ENCODE measurements at regions not wholly inside any gene's neighbourhood (a gene's known extent, or its start where the extent isn't known, plus 50 kb on each side); places are given as distances from the start of the nearest gene placed in this dataset.

DNA sequence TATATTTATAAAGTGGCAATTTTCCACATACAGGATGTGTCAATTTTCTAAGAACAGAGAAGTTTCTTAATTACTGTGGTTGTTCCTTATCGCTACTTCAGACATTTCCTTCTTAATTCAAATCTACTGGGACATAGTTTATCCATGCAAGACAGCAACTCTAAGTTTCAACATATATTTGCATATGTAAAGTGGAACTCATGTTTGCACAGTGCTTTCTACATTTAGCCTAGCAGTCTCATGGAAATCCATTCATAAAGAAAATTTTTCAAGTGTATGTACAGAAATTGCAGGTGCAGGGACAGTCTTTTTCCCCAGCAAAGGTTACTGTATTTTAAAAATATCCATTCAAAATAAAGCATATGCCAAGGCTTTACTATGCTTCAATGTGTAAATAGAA lies 956.7 kb upstream of the SEL1L start:
- no peak for DNase-seq

DNA sequence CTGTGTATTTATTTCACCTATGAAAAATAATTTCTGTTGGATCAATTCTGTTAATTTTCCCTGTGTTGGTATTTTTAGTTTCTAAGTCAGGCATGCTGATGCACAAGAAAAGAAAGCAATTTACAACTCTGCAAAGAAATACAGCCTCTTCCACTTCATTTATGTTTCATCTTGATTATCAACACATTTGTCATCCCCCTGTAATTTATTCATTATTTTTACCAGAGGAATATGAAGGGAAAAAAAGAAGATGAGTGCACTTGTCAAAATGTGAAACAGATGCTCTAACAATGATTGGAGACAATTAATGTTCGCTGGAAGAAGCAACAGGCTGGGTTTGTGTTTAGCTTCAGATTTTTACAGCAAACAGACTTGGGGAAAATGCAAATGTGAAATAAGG lies 958.5 kb upstream of the SEL1L start:
- no peak for DNase-seq

DNA sequence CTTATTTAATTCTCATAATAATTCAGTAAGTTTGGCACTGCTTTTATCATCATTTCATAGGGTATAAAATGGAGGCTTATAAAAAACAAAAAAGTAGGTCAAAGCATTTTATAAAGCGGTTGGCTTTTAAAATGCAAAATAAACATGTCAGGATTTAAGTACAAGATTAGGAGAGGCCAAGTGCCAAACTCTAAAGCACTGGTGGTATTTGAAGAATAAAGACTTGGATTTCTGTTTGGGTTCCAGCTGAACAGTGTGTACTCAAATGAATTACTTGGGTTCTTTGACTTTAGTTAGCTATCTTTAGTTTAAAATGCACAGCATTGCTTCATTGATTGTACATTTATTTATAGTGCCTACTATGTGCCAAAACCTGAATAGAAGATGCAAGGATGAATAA lies 966.6 kb upstream of the SEL1L start:
- DNase-seq = no peak

DNA sequence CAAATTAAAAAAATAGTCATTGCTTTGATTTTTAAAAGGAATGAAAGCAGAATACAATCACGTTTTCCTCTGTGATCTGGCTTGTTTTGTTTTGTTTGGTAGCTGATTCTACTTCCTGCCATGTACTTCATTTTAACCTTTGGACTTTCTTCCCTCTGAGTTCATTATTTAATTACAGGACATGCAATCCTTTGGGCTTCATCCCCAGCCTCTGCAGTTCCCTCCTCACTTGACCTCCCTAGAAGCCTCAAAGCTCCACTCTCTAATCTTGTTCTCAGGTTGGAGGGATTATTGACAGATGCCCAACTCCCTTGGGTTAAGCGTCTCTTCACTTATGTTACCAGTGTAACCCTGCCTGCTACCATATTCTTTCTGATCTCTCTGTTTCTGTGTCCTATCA lies 967.9 kb upstream of the SEL1L start:
- no peak for DNase-seq

DNA sequence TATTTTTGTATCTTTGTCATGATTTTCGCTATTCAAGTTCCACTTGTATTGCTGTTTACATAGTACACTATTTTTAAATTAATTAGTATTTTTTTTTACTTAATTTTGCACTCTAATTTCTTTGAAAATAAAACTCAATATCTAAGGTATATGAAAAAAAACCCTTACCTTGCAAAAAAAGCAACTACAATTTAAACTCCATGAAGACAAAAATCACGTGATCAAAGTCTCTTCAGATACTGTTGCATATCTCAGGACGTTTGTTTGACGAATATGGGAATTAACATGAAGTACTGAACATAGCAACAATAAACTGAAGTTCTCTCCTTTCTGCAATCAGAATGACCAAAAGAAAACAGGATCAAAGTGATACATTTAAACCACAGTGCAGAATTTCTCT lies 968.4 kb upstream of the SEL1L start:
- DNase-seq = no peak

DNA sequence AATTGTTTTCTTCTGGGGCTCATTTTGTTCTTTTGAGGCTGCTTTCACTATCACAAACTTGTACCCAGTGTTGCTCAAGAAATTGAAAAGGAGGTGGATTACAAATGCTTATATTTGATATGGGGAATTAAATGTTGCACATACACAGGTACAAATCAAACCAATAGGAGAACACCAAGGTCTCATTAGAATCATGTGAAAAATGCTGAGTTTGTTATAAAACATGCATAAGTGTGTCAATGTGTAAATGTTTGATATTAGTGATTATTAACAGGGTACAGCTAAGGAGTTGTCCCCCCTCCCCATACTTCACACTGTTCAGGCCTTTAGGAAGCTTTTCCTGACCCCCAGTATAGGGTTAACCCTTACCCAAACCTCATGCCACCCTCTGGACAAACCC lies 971.2 kb upstream of the SEL1L start:
- no peak for DNase-seq

DNA sequence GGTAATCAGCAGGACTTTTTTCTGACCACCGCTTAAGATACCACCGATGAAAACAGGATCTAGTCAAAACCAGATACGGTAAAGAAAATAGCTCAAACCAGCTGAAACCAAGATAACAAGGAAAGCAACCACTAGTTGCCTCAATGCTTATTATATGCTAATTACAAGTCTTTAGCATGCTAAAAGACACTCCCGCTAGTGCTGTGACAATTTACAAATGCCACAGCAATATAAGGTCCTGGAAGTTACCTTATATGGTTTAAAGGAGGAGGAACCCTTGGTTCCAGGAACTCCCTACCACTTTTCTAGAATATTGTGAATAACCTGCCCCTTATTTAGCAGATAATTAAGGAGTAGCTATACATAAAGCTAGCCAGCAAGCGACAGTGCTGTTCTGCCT lies 976.4 kb upstream of the SEL1L start:
- no peak for DNase-seq

DNA sequence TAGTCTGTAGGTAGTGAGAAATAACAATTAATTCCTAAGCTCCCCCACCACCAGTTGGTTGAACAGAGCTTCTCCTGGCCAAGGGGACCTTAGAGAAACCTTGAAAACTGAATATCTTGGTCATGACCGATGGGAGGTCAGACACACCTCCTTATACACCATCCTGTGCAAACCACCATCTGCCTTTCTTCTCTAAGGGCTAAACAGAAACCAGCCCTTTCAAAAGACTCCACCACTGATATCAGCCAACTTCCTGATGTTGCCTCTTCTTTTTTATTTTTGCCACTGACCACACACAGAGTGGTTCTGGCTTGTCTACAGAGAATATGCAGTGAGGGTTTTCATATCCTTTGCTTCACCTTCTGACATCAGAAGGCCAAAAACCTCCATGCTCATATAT lies 977.7 kb upstream of the SEL1L start:
- DNase-seq = no peak

DNA sequence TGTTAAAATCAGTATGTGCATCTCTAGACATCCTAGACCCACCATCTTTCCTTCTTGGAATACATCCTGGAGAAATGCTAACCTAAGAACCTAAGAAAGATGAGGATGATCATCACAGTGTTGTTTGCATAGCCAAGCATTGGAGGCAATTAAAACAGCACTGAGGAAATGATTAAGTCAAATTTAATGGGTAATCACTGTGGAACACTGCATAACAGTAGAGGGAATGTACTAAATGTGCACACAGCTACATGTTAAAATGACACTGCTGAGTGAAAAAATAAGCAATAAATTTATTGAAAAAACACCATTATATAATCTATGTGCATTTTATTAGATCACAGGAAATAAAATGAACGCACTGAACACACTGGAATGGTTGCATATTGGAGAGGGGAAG lies 987.1 kb upstream of the SEL1L start:
- no peak for DNase-seq

DNA sequence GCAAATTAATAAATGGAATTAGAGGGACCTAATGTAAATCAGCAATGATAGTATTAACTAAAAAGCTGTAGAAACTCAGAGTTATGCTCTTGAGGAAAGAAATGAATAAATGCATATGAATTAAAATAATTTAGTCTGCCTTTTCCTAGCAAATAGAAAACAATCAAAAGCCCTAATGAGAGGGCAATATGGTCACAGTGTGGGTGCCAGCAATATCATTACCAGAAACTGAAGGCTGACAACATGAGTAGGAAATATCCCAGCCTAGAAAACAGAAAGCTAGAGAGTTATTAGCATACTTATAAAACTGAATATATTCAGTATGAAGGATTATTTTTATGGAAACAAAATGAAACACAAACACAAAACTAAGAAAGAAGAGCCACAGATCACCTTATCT lies 987.5 kb upstream of the SEL1L start:
- DNase-seq = no peak

DNA sequence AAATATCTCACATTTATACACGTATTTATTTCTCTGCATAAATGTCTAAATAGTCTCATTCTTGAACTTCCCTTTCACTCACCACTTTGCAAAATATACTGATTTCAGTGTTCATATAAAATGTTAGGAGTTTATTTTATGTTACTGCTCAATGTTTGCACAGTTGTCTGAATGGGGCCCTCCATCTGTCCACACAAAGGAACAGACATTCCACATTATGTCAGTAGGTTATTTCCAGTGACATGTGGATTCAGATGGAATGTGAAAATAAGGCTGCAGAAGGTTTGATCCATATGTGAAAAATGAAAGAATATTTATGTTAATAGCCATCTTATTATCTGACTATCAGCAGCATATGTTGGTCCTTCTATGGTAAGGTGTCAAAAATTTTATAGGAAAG lies 994.4 kb upstream of the SEL1L start:
- DNase-seq = no peak

DNA sequence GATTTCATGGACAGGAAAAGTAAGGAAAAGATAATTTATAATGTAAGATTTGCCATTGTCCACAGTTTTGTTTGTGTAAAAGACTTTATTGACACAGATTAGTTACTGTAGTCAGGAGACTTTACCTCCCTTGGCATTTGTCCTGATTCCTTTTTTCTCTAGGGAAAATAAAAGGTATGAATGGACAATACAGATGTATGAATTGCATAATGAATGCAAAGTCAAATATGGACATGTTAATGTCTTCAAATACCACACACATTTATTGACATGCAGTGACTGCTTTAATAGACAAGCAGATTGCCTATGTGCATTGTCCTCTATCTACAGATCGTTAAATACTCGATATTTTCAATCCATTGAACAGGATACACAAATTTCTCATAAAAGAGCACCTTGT lies 999.7 kb upstream of the SEL1L start:
- DNase-seq = no peak

DNA sequence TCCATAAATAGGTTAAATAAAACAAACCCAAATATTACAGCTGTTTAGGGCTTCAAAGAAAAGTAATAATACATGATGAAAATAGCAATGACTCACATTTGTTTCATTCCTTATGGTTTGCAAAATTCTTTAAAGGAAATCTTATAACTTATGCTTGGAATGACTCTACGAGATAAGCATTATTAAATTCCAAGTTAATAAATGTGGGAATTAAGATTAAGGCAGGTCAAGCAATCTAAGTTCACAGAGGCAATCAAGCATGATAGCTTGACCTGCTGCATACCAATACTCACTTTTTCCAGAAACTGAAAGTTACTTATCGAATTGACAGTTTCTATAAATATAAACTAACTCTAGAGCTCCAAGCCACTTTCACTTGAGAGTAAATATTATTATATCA lies 1002.9 kb upstream of the SEL1L start:
- DNase-seq = no peak

DNA sequence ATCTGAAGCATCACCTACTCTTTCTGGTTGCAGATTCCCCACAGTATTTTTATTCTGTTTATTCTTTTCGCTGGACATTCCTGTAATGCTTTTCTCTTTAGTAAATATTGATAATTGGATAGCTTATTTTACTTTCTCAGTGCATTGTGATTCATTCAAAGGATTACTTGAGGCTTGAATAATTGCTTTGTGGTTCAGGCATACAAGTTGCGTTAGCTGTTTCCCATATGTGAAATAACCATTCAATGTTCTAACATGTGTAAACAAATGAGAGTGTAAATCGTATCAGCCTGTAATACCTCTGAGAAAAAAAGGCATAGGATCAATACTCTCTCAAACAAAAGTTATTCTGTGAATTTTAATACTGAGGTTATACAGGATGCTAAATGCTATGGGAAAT lies 1004.2 kb upstream of the SEL1L start:
- no peak for DNase-seq

DNA sequence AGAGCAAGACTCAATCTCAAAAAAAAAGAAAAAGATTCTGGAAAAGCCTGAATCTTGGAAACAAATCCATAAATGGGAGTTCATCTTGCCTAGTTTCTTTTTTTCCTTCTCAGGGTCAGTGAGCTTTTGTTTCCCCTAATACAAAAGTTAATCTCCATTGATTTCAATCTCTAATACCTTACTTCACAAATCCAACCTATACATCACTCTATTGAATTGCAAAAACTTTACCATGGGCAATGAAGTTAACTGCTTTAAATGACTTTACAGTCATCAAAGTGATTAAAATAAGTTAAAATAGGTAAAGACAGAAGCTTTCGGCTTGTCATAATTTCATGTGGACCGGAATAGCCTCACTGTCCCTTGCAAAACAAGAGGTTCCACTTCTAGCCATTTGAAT lies 1012.7 kb upstream of the SEL1L start:
- DNase-seq = no peak

DNA sequence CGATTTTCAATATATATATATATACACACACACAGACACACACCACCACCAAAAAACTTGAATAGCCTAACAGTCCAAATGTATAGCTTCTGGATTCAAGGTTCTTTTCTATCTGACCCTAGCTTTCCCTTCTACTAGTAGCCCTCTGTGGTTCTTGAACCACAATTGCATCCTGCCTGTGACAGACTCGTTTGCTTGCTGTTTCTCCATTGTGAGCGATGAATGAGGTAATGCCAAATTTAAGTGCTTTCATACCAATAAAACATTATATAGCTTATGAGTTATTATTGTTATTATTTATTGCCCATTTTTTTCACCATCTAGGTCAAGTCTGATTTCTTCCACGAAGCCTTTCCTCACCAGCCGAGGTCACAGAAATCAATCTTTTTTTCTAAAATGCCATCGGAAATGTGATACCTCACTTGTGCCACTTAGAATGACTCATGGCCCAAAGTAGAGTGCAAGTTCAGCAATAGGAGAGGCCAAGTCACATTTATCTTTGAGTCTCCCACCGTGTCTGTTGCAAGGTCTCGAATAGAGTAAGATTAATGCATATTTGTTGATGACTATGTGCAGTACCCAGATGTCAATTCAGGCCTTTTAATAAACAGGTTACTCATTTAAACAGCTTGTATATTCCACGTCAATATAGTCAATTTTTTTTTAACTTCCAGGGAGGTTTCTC lies 1015.8 kb upstream of the SEL1L start:
- no peak for DNase-seq

DNA sequence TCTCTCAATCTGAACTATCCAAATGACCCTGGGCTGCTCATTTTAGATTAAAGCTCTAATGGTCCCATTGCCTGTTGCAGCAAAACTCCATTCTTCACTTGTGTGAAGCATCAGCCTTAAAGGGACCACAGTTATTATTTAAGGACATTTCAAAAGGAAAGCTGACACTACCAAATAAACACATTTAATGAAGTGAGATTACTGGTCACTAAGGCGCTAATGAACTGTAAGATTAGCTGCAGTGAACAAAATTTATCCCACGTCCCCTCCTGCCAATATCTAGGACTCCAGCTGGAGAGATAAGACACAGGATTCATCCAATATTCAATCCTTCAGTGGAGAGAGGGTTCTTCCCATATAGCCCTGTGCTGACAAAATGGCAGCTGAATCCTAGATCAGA lies 1029.2 kb upstream of the SEL1L start:
- no peak for DNase-seq

DNA sequence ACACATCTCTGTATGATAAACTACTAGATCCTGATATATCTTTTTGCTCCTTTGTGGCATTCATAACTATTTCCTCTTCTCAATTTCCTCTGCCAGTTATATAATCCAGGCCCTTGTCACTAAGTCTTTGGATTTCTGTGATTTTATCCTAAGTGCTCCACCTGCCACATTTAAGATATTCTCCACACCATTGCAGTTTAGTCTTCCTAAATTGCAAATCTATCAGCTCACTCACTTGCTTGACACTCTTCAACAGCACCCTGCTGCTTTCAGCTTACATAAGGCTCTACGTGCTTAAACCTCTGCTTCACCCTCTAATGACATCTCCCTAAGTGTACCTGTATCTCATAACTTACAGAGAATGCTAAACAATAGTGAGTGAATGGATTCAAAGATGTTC lies 1032.2 kb upstream of the SEL1L start:
- DNase-seq = no peak

DNA sequence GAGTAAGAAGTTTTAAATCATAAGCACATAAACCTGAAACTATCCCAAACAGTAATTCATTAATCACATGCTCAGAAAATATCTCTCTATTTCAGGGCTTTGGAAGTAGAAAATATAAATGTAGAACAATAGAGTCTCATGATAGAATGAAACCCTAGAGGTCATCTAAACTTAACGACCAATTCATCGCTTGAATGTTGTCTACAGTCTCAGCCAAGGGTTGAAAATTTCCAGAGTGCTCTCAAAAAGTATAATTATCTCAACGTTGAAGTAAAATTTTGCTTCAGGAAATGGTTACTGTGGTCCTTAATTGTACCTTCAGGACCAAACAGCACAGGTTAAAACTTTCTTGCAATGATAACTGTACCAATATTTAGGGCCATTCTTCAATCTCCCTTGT lies 1053.6 kb upstream of the SEL1L start:
- DNase-seq = no peak

DNA sequence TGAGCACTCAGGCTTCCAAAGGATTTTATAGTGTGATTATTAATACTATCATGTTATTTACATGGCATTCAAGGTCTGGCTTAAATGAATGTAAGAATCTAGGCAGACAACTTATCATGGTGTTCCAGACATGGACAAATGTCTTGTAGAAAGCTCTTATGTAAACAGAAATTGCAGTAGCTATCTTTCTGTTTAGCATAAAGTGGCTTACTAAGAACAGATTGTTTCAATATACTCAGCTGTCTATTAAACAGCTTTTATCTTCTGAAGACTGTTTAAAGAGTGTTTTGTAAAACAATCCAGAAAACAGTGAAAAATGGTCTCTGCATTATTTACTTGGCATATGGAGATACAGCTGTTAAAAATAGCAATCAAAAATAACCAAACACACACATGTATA lies 1061.8 kb upstream of the SEL1L start:
- no peak for DNase-seq

DNA sequence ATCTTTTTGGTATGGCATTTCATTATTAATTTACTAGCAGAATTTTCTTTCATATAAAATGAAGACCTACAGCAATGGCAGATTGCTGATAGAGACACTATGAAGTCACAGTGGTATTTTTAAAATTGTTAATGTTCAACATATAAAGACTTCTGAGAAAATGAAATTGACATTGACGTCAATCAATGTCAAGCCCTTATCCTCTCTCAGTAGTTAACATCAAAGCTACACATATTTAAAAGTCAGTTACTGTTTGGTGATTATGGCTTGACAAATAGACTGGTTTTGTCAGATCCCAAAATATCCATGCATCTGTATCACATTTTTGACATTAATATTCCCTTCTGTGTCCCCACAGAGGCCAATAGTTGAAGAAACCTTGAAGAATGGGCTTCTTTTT lies 1069.1 kb upstream of the SEL1L start:
- no peak for DNase-seq

DNA sequence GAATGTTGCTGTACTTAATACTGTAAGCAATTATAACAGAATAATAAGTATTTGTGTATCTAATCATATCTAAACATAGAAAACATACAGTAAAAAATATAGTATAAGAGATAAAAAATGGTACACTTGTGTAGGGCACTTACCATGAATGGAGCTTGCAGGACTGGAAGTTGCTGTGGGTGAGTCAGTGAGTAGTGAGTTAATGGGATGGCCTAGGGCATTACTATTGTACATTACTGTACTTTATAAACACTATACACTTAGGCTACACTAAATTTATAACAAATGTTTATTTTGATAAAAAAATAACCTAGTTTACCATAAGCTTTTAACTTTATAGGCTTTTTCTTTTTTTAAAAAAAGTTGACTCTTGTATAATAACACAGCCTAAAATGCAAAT lies 1071.2 kb upstream of the SEL1L start:
- DNase-seq = no peak

DNA sequence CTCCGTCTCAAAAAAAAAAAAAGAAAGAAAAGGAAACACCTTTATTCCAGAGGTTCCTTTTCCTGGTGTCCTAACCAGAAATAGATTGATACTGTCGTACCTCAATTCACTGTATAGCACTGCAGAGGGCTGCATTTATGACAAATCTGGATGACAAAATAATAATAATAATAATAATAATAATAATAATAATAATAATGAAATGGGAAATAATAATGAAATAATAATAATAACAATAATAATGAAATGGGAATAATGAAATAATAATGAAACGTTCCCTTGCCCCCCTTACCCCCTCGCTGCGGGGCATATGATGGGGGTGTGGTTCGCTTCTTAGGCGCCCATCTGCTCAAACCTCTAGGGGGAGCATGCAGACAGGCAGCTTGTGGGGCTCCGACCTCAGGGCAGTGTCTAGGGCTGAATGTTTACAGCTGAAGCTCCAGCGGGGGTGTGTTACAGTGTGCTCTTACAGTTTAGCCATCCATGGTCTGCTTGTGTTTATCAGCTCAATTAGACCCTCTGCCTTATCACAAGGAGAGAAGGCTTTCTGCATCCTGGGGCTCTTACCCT lies 1088.3 kb upstream of the SEL1L start:
- DNase-seq = no peak

DNA sequence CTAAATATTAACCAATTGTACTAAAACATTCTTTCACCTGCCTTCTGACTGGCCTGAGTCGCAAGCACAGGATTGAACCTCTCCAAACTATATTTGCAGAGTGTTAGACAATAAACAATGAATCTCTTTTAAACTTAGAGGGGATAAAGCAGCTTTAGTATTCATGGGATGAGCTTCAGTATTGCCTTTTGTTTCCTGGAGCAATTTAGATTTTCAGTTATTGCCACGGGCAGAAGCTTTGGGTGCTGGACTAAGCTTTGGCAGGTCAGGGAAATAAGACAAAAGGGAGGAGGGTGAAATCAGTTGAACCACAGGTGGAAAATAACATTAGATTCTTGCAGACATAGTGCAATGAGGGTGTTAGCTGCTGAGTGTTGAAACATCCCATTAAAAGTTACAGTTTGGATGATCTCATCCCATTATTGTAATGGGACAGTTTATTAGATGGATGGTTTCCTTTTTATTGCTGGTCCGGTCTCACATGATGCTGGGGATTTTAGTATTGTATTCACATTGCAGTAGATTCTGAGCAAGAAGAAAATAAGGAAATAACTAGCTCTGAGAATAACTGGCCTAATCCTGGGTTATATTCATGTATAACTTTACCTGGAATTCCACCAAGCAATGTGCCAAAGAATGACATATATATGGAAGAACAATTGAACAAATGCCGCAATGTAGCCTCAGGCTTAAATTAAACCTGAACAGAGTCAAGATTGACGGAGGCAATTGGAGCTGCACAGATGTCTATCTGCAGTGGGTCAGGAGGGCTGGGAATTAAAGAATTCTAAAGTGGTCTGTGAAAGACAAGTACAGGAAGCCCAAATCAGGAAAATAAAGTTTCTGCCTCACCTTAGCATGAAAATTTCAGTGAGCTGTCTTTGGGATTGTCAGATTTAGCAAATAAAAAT lies 1092.8 kb upstream of the SEL1L start:
- DNase-seq = no peak
